ENCODE measurements at regions not wholly inside any gene's neighbourhood (a gene's known extent, or its start where the extent isn't known, plus 50 kb on each side); places are given as distances from the start of the nearest gene placed in this dataset.

DNA sequence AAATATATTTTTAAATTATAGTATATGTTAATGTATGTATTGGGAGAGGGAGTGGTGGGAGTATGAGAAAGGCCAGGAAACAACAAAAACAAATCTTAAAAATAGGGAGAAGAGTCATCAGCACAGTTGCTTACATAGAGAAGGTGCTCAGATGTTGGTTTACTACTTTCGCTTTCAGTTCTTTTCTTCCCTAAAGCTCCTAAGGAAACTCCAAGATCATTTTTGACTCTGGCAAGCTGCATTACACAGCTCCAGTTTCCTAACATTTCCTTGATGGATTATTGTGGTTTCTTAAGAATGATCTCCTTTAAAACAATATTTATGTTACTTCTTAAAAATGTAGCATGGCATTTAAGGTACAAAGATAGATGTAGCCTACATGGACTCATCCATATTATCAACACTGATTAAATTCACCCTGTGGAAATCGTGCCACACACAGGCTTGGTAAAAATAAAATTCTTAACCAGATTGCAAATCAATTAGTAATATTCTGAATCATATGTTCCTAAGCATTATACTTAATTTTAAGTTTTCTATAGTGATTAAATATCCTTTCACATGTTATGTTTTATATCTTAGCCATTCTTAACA, 118.0 kb upstream of the MAN1A1 start:
- DNase-seq: no peak

DNA sequence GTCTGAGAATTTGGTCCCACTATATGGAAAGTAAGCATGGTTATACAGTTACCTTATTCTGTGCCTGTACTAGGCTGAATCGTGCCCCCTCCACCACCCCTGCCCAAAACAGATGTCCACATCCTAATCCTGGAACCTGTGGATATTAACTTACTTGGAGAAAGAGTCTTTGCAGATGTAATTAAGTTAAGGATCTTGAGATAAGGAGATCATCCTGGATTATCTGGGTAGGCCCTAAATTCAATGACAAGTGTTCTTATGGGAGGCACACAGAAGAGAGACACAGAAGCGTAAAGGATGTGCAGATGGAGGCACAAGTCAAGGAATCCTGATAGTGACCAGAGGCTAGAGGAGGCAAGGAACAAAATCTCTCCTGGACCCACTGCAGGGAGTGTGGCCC, 116.7 kb upstream of the MAN1A1 start:
- DNase-seq: no peak

DNA sequence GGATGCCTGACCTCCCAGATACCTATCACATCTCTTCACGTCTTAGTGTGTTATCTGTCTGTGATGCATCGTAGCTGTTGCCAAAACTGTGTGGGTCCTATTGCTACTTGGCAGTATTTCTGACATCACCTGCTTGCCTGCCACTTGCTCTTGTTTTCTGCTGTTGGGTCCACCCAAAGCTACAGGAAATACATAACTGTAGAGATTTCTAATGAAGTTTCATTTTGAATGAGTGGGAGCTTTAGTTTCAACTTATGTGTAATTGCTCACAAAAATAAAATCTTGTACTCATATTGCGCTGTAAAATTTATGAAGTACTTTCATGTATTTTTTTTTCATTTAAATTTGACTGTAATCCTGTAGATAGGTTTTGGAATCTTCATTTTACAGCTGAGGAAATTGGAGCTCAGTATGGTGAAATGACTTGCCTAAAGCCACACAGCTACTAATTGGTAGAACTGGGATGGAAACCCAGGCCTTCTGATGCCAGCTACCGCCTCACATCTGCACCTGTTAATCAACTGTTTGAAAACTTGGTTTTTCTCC, 113.6 kb upstream of the MAN1A1 start:
- no peak for DNase-seq

DNA sequence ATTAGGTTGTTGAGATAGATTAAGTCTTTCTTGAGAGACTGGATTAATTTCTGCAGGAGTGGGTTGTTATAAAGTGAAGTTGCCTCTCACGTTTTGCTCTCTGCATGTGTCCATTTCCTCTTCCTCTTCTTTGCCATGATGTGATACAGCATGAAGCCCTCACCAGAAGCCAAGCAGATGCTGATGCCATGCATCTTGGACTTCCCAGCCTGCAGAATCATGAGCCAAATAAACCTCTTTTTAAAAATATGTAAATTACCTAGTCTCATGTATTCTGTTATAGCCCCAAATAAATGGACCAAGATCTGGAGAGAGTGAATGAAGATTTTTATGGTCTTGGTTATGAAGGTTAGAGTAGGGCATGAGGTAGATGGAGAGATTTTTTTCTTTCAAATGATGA, 111.6 kb upstream of the MAN1A1 start:
- DNase-seq: no peak

DNA sequence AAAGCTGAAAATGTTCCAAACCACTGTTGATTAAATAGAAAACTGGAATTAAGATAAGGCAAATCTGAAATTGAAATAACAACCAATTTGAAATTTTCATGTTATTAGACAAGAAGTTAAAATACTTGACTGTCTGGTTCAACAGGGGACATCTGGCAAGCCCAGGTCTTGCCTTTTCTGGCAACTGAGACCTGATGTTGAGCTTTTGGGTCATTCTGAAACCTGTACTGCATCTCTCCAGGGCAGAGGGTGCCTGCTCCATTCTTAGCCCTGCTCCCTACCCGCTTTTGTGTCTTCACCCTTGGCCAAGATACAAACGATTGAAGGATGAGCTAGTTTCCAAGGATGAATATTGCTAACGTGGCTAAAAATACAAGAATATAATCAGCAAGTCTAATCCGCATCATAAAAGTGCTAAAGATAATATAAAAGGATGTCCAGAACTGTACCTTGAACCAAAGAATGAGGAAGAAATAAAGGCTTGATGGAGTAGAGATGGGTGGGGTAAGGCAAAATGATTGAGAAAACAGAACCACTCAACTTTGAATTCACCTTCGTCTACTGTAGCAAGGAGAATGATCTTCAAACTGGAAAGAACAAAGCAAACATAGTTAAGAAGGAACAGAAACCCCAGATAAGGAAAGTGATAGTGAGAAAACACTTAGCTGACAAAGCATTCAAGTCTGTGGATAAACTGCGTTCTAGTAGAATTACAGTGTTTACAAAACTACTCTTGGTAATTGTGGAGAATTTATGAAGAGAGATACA, 109.8 kb upstream of the MAN1A1 start:
- no peak for DNase-seq

DNA sequence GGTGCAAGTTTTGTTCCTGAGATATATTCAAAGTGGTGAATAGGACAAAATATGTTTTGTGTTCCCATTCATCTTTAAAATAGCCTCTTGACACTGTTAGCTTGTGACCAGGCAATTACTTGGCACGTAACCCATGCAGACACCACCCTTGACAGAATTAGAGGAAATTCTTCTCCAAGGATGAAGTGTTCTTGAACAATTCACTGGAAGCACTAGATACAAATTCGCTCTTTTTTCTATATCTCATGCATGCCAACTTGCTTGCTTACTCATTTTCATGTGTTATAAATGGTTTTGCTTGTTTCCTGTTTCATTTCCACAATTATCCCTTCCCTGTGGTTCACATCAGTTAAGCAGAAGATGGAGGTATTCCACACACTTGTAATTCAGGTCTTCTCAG, 105.2 kb upstream of the MAN1A1 start:
- no peak for DNase-seq

DNA sequence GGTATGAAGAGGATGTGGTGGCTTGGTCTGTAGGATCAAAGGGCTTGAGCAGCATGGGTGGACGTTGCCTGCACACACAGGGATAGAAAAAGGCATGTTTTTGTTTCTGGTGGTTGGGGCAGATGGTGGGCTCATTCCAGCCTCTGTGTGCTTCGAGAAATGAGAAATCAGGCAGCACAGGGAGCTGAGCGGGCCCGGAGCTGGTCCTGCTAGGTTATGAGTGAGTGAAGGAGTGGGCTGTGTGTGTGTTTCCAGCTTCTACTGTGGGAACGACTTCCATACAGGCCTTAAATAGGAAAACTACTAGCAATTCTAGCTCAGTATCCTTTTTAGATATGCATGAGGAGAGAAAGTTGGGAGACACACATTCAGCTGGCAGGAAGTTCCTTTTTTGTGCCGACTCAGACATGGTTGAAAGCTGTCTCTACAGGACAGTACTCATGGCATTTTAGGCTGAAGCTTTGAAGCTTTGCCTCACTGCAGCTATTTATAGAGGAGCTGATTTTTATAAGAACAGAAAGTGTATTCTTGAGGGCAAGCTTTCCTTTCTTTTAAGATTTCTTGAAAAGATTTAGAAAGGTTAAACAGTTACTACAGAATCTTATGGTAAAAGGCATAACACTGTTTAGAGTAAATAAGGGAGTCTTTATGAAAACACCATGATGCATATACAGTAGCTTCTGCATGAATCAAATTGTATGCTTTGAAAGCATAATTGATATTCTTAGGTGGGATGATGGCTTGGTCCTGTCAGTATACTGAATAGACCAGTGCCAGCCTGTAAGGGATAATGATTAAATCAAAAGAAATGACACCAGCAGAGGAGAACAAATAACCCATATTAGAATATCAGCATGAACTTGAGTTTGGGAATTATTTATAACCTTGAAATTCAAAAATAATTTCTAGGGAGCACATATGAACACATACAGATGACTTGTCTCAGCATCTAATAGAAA, 104.0 kb upstream of the MAN1A1 start:
- no peak for DNase-seq

DNA sequence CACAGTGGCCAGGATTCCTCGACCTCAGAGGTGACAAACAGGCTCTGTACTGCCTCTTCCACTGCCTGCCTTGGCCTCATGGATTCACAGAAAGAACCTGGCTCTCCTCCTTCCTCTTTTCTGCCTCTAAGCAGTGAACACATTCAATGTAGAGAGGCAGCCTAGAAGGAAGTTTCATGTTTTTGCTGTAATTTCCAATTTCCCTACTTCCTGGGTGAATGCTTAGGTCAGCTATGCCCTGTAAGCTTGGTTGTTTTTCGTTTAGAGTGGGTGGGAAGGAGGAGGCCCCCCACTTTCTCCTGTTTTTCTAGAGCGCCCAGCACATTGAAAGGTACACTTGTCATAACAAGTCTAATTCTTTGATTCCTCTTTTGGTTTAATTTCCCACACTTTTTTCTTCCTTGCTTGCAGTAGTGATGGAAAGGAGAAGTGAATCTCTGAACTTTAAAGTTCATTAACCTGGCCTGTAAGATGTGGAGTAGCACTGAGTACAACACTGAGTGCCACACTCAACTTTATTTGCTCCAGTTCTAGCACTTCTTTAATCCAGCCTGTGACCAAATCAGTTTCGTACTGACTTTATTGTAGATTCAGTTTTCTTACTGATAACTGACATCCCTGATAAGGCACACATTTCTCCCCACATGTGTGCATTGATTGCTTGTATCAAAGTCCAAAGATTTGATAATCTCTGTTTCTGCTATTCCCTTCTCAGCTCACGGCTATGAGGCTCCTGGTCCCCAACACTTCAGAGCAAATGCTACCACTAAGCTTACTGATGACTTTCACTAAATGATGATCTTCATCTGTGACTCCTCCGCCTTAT, 100.0 kb upstream of the MAN1A1 start:
- no peak for DNase-seq

DNA sequence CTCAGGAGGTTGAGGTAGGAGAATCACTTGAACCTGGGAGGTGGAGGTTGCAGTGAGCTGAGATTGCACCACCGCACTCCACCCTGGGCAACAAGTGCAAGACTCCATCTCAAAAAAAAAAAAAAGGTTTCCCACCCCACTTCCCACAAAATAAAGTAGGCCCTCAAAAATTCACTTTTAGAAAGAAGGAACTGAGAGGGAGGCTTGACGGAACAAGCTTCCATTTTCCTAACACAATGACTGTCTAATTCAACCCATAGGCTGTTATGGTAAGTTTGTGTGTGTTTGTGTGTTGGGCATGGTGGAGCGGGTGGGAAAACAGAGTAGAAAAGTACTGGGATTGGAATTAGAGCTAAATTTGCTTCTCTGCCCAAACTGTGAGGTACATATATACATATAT, 98.4 kb upstream of the MAN1A1 start:
- no peak for DNase-seq

DNA sequence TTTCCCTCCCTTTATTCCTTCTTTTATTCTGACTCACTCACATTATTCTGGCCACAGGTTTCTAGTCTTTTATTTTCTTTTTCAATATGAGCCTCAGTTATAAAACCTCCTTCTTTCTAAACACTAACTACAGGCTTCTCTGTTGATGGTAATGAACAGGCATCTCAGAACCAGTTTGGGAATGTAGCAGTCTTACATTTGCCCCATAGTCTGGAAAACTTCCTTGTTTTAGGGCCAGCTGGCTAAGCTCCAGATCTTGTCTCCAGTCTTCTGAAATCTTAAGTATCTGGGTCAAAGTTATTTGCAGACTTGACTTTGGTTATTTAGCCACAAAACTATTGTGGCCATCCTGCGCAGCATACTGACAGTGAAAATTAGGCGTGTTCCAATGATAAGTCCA, 97.0 kb upstream of the MAN1A1 start:
- DNase-seq: no peak

DNA sequence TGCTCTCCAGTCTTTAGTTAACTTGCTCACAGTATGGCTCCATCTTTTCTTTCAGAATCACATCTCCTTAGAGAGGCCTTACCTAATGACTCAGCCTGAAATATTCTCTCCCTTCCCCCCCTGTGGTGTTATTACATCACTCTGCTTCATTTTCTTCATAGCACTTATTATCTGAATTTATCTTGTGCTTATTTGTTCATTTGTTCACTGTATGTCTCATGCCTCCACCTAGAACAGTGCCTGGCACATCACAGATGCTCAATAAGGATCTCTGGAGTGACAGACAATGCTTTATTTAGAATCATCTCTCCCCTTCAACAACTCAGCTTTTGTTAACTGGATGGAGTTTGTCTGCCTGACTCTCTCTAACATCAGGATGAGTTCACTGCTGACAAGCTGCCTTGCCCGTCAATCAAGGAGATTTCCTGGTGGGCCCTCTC, 96.6 kb upstream of the MAN1A1 start:
- DNase-seq: no peak

DNA sequence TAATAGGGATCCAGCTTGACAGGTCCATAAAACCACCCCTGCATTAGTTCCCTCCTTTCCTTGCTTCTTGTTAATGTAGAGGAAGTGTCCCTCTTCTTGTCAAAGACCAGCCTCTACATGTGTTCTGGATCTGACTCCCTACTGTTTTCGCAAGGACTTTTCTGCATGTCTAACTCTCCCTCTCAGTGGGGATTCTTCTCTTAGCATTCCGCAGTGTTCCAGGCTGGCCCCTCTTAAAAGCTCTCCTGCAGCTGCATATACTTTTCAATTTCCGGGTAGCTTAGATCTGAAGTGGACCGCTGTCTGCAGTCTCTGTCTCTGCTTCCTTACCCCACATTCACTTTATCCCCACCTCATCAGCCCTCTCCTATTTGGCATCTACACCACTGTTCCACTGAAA, 96.1 kb upstream of the MAN1A1 start:
- no peak for DNase-seq

DNA sequence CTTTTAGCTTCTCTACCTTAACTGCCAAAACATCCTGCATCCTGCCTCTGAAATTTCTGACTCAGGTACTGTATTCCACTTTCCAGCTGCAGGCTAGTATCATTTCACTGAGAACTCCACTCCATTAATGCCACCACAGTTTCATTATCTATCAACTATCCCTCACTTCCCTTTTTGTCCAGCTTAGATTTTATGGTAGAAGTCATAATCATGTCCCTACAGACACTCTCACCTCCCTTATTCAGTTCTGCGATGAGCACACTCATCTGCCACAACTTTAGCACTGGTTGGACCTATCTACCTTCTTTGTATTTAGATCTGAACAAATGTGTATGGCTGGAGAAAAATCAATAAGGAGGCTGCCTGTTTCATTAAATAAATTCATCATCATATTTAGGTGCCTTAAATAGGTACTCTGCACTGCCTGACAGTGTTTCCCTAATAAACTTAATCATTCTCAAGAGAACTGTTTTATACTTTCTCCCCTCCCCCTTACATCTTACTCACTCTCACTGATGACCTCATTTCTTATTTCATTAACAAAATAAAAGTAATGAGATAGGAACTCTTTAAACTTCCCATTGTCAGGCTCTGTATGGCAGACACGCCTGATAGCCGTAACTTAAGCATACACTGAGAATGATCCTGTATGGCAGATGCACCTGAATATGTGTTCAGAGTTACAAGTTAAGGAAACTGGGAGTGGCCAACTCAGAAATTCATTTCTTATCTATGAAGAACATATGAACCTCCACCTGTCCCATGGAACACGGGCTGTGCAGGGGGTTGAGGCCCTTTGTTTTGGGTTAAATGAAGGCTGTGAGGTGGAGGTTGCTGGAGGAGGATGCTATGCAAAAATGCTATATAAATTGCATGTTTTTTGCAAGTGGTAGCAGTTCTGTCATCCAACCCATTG, 95.3 kb upstream of the MAN1A1 start:
- no peak for DNase-seq

DNA sequence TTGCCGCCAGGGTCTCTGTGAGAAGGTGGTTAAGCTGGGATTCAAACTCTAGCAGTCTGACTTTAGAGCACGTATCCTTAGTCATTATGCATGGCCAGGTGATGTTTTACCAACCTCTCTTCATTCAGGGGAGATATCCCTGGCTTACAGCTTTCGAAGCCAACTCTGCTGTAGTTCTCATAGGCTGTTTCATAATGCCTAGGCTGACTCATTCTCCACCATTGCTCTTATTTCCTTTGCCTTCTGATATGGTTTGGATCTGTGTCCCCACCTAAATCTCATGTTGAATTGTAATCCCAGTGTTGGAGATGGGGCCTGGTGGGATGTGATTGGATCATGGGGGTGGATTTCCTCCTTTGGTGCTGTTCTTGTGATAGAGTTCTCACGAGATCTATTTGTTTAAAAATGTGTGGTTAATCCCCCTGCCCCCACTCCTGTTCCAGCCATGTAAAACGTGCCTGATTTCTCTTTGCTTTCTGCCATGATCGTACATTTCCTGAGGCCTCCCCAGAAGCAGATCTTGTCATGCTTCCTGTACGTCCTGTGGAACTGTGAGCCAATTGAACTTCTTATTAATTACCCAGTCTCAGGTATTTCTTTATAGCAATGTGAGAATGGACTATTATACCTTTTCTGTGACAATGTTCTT, 94.6 kb upstream of the MAN1A1 start:
- DNase-seq: no peak

DNA sequence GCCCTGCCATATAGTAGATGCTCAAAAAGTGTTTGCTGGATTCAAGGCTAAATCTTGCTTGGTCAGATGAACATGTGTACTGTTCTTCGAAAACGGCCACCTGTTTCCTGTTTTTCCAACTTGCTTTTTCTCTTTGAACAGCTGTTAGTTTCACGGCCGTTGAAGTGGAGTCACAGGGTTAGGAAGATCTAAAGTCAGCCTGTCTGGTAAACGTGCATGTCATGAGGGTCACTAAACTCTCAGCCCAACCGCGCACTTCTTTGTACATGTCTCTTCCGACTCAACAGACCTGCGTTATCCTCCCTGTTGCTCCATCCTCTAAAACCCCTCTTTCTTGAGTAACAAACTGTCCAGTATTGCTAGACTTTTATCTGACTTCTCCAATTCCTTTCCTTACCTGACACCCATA, 93.2 kb upstream of the MAN1A1 start:
- DNase-seq: no peak

DNA sequence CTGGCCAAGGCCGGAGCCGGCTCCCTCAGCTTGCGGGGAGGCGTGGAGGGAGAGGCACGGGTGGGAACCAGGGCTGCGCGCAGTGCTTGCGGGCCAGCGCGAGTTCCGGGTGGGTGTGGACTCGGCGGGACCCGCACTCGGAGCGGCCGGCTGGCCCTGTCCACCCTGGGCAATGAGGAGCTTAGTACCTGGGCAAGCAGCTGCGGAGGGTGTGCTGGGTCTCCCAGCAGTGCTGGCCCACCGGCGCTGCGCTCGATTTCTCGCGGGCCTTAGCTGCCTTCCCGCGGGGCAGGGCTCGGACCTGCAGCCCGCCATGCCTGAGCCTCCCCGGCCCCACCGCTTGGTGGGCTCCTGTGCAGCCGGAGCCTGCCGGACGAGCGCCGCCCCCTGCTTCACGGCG, 91.4 kb upstream of the MAN1A1 start:
- DNase-seq: no peak

DNA sequence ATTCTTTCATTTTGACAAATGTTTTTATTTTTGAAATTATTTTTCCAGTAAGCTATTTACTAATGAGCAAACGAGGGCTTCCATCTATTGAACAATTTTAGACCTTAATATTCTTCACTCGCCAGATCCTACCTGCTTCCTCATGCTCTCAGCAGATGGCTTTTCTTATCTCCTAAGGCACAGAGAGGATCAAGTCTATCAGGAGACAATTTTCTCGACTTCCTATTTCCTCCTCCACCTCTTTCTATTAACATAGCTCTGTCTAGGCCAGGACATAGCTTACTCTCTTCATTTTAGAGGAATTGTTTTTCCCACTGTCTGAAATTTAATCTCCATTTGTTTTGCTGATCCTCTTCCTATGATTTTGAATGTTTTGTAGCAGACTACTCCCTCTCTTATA, 87.0 kb upstream of the MAN1A1 start:
- no peak for DNase-seq

DNA sequence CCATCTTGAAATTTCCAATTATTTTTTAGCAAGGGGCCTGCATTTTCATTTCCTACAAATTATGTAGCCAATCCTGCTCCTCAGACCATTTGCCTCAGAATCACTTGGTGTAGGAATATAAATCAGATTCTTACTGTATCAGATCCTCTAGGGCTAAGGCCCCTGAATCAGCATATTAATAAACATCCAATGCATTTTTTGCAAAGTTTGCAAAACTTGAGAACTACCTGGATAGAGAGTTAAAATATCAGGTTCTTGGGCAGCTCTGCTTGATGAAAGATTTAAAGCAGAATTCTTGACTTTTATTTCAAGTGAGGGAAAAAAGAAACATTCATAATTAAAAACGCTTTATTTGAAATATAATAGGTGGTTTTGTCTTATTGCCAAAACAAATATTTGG, 82.2 kb upstream of the MAN1A1 start:
- no peak for DNase-seq

DNA sequence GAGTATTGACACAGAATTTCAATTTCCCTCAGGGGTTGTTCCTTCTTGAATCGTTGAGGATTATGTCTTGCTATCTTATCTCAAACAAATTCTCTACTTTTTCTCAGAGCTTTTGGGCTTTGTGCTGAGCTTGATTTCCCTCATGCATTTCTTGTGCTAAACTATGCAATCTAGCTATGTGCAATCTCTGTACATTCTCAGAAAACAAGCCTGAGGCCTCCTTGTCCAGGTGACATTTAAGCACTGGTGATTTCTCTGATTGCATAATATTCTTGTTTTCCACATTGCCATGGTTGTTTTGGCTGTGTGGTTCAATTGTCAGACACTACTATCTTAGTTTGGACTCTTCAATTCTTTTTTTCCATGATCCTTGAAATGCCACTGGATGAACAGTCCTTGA, 81.2 kb upstream of the MAN1A1 start:
- no peak for DNase-seq

DNA sequence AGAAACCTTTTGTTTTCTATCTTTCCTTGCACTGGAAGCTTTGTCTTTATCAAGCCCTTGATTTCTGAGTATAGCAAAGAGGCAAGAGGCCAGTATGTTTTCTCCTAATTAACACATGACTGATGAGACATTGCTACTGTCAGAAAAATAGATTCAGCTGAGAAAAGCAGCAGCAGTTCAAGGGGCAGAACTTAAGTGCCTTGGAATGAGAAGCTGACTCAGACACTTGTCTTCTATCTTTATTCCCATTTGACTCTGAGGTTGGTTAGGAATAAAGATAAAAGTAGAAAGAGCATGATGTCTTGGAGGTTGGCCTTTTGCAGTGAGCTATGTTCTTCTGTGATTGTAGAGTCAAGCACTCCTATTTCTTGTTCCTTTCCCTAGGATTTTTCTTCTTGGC, 79.1 kb upstream of the MAN1A1 start:
- DNase-seq: no peak

DNA sequence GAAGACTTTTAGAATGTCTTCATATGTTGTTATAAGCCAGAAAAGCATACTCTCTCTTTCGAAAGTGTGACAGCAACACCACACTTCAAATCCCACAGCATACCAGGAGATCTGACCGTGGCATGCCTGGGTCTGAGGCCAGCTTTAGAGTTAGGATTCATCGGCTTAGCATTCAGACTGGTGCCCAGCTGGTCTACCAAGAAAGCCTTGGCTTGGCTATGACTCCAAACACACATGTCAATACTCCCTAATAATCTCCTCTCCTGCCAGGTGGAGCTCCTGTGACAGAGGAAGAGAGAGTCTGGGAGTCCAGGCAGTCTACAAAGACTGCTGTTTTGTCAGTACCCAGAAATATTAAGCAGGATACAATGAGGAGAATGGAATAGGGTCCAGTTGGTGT, 77.1 kb upstream of the MAN1A1 start:
- no peak for DNase-seq

Measured in activated CD4-positive, alpha-beta T cell treated with anti-CD3 and anti-CD28 coated beads for 1 hour (primary cell).